Retinal pigment epithelial cell (primary cell): ENCODE measurements at regions not wholly inside any gene's neighbourhood (a gene's known extent, or its start where the extent isn't known, plus 50 kb on each side); places are given as distances from the start of the nearest gene placed in this dataset.

Experiments used
- DNase-seq: peaks from one replicate; pipeline ENCODE4 v3.0.0-alpha.2; 2010; ENCODE audit warnings: low read depth
- H3K4me3 ChIP-seq: 2 replicates; pipeline ENCODE4 v1.5.1; 2011; ENCODE audit warnings: mild to moderate bottlenecking, low read length, control low read depth, moderate library complexity
- TF ChIP-seq, protein P1 (sequence below): conservative IDR thresholded peaks from 2 replicates; pipeline ENCODE4 v1.5.1; 2011; ENCODE audit warnings: low read depth, low read length, control low read depth, inconsistent platforms

- H3K4me3 ChIP-seq: no peak overlapping the region
- TF ChIP-seq, protein P1, sequence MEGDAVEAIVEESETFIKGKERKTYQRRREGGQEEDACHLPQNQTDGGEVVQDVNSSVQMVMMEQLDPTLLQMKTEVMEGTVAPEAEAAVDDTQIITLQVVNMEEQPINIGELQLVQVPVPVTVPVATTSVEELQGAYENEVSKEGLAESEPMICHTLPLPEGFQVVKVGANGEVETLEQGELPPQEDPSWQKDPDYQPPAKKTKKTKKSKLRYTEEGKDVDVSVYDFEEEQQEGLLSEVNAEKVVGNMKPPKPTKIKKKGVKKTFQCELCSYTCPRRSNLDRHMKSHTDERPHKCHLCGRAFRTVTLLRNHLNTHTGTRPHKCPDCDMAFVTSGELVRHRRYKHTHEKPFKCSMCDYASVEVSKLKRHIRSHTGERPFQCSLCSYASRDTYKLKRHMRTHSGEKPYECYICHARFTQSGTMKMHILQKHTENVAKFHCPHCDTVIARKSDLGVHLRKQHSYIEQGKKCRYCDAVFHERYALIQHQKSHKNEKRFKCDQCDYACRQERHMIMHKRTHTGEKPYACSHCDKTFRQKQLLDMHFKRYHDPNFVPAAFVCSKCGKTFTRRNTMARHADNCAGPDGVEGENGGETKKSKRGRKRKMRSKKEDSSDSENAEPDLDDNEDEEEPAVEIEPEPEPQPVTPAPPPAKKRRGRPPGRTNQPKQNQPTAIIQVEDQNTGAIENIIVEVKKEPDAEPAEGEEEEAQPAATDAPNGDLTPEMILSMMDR: no peak
- no peak for DNase-seq
These were observed 1105.1 kb downstream of the OLFM4 start for GRCh38 chr13:54133746-54134145.

DNA sequence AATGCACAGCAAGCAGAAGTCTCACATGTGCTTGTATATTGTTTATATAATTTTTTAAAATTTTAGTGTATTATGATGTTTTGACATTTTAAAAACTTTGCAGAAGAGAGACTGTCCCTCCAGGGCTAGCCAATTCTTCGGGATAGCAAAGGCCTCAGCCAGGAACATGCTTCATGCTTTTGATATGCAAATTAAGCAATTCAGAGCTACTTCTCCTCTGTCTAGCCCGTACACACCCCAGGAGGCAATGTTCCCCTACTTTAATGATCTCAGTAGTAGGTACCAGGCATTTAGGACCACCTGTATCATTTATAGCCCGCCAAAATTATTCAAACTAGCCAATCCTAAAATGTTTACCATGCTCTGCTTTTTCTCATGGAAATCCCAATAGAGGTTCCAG lies 1116.2 kb downstream of the OLFM4 start:
- H3K4me3 ChIP-seq: no peak overlapping the region
- TF ChIP-seq, protein P1: no peak
- DNase-seq: no peak

GRCh38 chr13:54150851-54151250 lies 1122.2 kb downstream of the OLFM4 start:
- DNase-seq: no peak
- TF ChIP-seq, protein P1: no peak
- no peak overlapping the region for H3K4me3 ChIP-seq

DNA sequence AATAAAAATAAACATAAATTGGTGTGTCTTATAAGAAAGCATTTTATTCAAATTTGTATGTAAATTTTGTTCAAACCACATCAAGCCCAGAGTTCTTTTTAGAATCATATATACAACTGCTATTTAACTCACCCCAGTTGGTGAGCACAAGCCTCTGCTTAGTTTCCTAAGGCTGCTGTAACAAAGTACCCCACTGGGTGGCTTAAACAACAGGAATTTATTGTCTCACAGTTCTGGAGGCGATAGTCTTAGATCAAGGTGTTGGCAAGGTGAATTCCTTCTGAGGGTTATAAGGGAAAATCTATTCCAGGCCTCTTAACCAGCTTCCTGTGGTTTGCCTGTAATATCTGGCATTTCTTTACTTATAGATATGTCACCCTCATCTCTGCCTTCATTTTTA lies 1133.5 kb downstream of the OLFM4 start:
- TF ChIP-seq, protein P1: no peak
- DNase-seq: no peak
- H3K4me3 ChIP-seq: no peak overlapping the region

DNA sequence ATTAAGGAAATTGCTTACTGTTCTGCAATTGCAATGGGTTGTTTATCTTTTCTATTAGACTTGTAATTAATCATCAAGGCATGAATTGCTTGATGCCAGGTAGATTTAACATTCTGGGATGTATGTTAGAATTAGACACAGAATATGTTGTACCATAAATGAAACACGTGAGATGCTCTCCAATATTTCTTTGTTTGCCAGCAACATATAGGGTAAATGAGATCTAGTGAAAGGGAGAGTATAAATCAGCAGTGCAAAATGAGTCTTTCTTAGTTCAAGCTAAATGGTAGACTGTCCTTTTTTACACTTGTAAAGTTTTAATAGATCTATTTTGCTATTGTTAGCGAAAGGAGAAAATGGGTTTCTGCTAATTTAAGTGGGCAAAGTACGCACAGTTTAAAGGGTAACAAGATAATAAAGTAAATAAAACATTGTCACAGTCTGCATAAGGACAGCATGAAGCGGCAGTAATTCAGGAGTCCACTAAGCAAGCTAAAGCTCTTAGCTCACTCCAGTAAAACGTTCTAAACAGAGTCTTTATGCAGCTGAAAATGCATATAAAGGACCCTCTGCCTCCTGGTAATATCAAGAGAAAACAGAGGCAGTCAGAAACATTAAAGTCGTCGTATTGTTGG lies 1137.1 kb downstream of the OLFM4 start:
- TF ChIP-seq, protein P1: no peak
- DNase-seq: no peak
- H3K4me3 ChIP-seq: no peak overlapping the region

GRCh38 chr13:54173996-54174395 lies 1145.4 kb downstream of the OLFM4 start:
- no peak overlapping the region for H3K4me3 ChIP-seq
- DNase-seq: no peak
- TF ChIP-seq, protein P1: no peak

- TF ChIP-seq, protein P1: no peak
- DNase-seq: no peak
These were observed 1146.9 kb downstream of the OLFM4 start for GRCh38 chr13:54175466-54175865.

More at GRCh38 chr13:54175466-54175865, 1146.9 kb downstream of the OLFM4 start:
- H3K4me3 ChIP-seq: no peak overlapping the region
